ENCODE measurements at regions not wholly inside any gene's neighbourhood (a gene's known extent, or its start where the extent isn't known, plus 50 kb on each side); places are given as distances from the start of the nearest gene placed in this dataset.

- TF ChIP-seq GATA3 (IDR thresholded peaks at IDR 0.05; ENCODE audit: low read depth, low read length) (no peak), GATA2 (IDR thresholded peaks at IDR 0.05; ENCODE audit: low read depth, low read length) (no peak)
Observed at GRCh38 chr6:156525541-156525940, 251.6 kb upstream of the ARID1B start.
